ENCODE measurements at regions not wholly inside any gene's neighbourhood (a gene's known extent, or its start where the extent isn't known, plus 50 kb on each side); places are given as distances from the start of the nearest gene placed in this dataset.

DNA sequence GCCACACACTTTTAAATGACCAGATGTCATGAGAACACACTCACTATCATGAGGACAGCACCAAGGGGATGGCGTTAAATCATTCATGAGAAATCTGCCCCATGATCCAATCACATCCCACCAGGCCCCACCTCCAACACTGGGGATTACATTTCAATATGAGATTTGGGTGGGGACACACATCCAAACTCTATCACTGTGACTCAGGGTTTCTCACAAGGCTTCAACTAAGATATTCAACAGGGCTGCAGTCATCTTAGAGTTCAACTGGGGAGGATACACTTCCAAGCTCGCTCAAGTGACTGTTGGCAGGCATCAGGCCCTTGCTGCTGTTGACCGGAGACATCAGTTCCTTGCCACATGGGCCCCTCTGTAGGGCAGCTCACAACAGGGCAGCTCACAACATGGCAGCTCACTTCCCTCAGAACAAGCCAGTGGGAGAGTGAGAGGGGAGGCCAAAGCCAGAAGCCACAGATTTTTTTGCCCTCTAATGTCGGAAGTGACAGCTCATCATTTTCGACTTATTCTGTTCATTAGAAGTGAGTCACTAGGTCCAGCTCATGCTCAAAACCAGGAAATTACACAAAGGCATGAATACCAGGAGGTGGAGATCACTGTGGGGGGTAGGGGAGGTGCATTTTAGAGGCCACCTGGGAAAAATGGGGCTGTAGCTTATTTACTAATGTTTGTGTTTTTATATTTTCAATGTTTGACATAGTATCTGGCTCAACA lies 50.8 kb upstream of the PTHLH start:
- Histone ChIP-seq H3K36me3 (no peaks in the 10 kb centered on the region), H3K9me3 (replicated peaks) (no peaks in the 10 kb centered on the region), H3K27ac (replicated peaks) (no peak overlapping the region), H3K27me3 (ENCODE audit: low read depth) (no peaks in the 10 kb centered on the region), H3K4me1 (no peaks in the 10 kb centered on the region), H3K4me3 (no peak overlapping the region)
- TF ChIP-seq, protein P1, sequence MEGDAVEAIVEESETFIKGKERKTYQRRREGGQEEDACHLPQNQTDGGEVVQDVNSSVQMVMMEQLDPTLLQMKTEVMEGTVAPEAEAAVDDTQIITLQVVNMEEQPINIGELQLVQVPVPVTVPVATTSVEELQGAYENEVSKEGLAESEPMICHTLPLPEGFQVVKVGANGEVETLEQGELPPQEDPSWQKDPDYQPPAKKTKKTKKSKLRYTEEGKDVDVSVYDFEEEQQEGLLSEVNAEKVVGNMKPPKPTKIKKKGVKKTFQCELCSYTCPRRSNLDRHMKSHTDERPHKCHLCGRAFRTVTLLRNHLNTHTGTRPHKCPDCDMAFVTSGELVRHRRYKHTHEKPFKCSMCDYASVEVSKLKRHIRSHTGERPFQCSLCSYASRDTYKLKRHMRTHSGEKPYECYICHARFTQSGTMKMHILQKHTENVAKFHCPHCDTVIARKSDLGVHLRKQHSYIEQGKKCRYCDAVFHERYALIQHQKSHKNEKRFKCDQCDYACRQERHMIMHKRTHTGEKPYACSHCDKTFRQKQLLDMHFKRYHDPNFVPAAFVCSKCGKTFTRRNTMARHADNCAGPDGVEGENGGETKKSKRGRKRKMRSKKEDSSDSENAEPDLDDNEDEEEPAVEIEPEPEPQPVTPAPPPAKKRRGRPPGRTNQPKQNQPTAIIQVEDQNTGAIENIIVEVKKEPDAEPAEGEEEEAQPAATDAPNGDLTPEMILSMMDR (IDR thresholded peaks at IDR 0.05; ENCODE audit: borderline replicate concordance), result no peak
- intact Hi-C loops (cut with micrococcal nuclease), result no loop called here
- DNase-seq, result no peak

DNA sequence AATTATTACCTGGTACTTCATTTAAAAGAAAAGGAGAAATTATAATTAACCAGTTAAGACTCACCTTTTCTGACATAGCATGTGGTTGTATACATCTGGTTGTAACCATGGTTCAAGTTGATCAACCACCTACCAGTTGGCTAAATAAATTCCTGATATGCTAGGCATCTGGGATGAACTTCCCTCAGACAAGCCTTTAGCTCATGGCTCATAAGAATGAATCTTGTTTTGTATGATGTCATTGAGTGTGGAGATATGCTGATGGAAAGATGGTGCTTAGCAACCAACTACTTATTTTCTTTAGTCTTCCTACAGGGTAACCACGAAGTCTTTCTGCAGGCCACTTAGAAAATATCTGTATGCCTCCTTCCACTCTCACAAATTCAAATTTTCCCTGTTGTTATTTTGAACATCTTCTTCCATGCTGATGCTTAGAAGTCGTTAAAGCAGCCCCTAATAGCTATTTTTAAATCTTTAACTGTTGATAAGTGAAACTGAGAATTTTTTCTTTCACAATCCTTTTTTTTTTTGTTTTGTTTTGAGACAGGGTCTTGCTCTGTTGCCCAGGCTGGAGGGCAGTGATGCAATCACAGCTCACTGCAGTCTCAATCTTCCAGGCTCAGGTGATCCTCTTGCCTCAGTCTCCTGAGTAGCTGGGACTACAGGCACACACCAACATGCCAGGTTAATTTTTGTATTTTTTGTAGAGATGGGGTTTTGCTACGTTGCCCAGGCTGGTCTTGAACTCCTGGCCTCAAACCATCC lies 51.9 kb upstream of the PTHLH start:
- Histone ChIP-seq H3K36me3 (no peaks in the 10 kb centered on the region), H3K4me3 (no peak overlapping the region), H3K9me3 (replicated peaks) (no peaks in the 10 kb centered on the region), H3K27ac (replicated peaks) (no peak overlapping the region), H3K27me3 (ENCODE audit: low read depth) (no peaks in the 10 kb centered on the region), H3K4me1 (no peaks in the 10 kb centered on the region)
- TF ChIP-seq, protein P1 (IDR thresholded peaks at IDR 0.05; ENCODE audit: borderline replicate concordance), result no peak
- DNase-seq, result no peak
- intact Hi-C loops (cut with micrococcal nuclease), result no loop called here

DNA sequence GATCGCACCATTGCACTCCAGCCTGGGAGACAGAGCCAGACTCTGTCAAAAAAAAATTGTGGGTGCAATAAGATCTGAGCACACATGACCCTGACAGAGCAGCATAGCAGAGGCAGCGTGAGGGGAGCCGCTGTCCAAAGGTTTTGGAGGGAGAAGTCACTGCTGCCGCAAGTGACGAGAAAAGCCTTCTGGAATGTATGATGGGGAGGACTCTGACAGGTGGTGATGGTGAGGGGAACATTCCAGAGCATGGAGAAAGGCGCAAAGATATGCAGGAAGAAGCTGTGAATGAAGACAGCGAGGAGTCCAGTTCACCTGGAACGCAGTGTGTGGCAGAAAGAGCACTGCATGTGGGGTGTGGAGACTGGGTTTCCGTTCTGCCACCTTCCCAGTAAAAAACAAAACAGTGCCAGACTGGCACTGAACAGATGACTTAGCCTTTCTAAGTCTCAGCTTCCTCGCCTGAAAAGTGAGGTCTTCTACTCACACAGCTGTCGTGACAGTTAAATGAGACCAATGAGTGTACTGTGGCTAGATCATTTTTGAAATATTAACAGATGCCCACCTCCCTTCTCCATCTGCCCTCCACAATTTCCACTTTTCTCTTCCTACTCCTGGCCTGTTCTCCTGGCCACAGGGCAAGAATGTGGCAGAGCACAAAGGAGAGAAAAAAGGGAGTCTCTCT lies 53.4 kb upstream of the PTHLH start:
- no peak for DNase-seq
- no peak overlapping the region for H3K4me3 ChIP-seq
- H3K36me3 ChIP-seq, result no peaks in the 10 kb centered on the region
- TF ChIP-seq, protein P1 (IDR thresholded peaks at IDR 0.05; ENCODE audit: borderline replicate concordance), result no peak
- H3K27me3 ChIP-seq (ENCODE audit: low read depth), result no peaks in the 10 kb centered on the region
- no peaks in the 10 kb centered on the region for H3K4me1 ChIP-seq
- H3K27ac ChIP-seq (replicated peaks), result no peak overlapping the region
- no peaks in the 10 kb centered on the region for H3K9me3 ChIP-seq (replicated peaks)
- intact Hi-C loops (cut with micrococcal nuclease), result no loop called here

DNA sequence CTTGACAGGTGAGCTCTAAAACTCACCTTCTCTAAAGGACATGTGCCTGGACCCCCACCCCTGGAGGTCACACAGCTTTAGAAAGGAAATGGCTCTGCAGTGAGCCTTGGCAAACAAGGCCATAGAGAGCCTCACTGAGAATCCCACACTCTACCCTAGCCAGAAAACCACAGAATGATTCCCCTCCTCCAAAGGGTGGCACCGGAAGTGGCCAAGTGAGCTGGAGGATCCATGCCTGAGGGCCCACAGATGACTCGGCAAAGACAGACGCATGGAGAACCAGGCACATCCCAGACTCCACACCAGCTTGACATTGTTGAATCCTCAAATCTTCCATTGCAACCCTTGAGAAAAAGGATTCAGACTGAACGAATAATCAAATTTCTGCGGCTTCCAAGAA lies 54.2 kb upstream of the PTHLH start:
- Histone ChIP-seq H3K4me1 (no peaks in the 10 kb centered on the region), H3K27me3 (ENCODE audit: low read depth) (no peaks in the 10 kb centered on the region), H3K4me3 (no peak overlapping the region), H3K27ac (replicated peaks) (no peak overlapping the region), H3K9me3 (replicated peaks) (no peaks in the 10 kb centered on the region), H3K36me3 (no peaks in the 10 kb centered on the region)
- intact Hi-C loops (cut with micrococcal nuclease), result no loop called here
- DNase-seq, result no peak
- TF ChIP-seq, protein P1 (IDR thresholded peaks at IDR 0.05; ENCODE audit: borderline replicate concordance), result no peak

DNA sequence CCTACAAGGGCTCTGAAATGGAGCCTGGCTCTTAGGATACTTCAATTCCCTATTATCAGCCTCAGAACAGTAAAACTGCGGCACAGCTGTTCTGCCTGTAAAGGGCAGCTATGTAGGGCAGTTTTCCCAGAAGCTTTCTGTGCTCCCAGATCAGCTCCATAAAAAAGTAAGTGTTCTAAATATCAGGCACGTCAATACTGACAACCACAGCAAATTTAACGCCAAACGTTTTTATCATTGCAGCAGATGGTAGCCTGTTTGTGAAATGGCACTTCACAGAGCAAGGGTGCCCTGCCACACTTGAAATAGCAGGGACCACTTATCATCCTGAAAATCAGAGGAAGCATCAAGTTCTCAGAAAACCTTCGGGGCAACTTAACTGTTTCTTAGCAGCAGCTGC lies 54.8 kb upstream of the PTHLH start:
- H3K4me1 ChIP-seq, result no peaks in the 10 kb centered on the region

More for the DNA sequence above, 54.8 kb upstream of the PTHLH start:
- H3K27ac ChIP-seq (replicated peaks), result no peak overlapping the region
- H3K27me3 ChIP-seq (ENCODE audit: low read depth), result no peaks in the 10 kb centered on the region
- TF ChIP-seq, protein P1 (IDR thresholded peaks at IDR 0.05; ENCODE audit: borderline replicate concordance), result no peak
- no peak for DNase-seq
- H3K4me3 ChIP-seq, result no peak overlapping the region
- no peaks in the 10 kb centered on the region for H3K36me3 ChIP-seq
- no peaks in the 10 kb centered on the region for H3K9me3 ChIP-seq (replicated peaks)
- intact Hi-C loops (cut with micrococcal nuclease), result no loop called here
